ENCODE measurements at regions not wholly inside any gene's neighbourhood (a gene's known extent, or its start where the extent isn't known, plus 50 kb on each side); places are given as distances from the start of the nearest gene placed in this dataset.

GRCh38 chr2:150769421-150769820, 282.0 kb upstream of the RND3 start:
- Histone ChIP-seq H3K4me1 (no peaks in the 10 kb centered on the region), H3K9me3 (no peaks in the 10 kb centered on the region), H3K36me3 (ENCODE audit: insufficient read depth in 1 of 2, low read depth in 1 of 2) (no peaks in the 10 kb centered on the region), H3K4me3 (no peak overlapping the region), H3K27me3 (ENCODE audit: insufficient read depth in 3 of 3, low read length in 2 of 3) (no peaks in the 10 kb centered on the region), H3K27ac (no peak overlapping the region)
- 61 to 74% (median 67%) methylated on average over 1 of the region's 1 CpG for WGBS, 3 donors
- no peak for DNase-seq
- no peak for TF ChIP-seq CTCF (IDR thresholded peaks at IDR 0.05)
- intact Hi-C loops (cut with DNase I): no loop called here
- ATAC-seq: no peak

GRCh38 chr2:150767991-150768746, 280.7 kb upstream of the RND3 start:
- ATAC-seq: no peak
- H3K4me1 ChIP-seq: no peaks in the 10 kb centered on the region
- no peak for TF ChIP-seq CTCF (IDR thresholded peaks at IDR 0.05)
- H3K4me3 ChIP-seq: no peak overlapping the region
- no peaks in the 10 kb centered on the region for H3K9me3 ChIP-seq
- intact Hi-C loops (cut with DNase I): no loop called here
- no peak overlapping the region for H3K27ac ChIP-seq
- no peaks in the 10 kb centered on the region for H3K27me3 ChIP-seq (ENCODE audit: insufficient read depth in 3 of 3, low read length in 2 of 3)
- WGBS, 3 donors: 61 to 62% (median 61%) methylated on average over 5 of the region's 5 CpGs
- no peaks in the 10 kb centered on the region for H3K36me3 ChIP-seq (ENCODE audit: insufficient read depth in 1 of 2, low read depth in 1 of 2)
- DNase-seq: no peak

GRCh38 chr2:150762571-150762970, 275.1 kb upstream of the RND3 start:
- DNase-seq: no peak

GRCh38 chr2:150759531-150759930, 272.1 kb upstream of the RND3 start:
- Histone ChIP-seq H3K27ac (no peak overlapping the region), H3K36me3 (ENCODE audit: insufficient read depth in 1 of 2, low read depth in 1 of 2) (no peaks in the 10 kb centered on the region), H3K4me3 (no peak overlapping the region), H3K4me1 (no peaks in the 10 kb centered on the region), H3K9me3 (no peaks in the 10 kb centered on the region), H3K27me3 (ENCODE audit: insufficient read depth in 3 of 3, low read length in 2 of 3) (no peaks in the 10 kb centered on the region)
- intact Hi-C loops (cut with DNase I): no loop called here
- DNase-seq (no peak), ATAC-seq (no peak)
- 0% methylated on average over 1 of the region's 1 CpG for WGBS, 3 donors
- TF ChIP-seq CTCF (IDR thresholded peaks at IDR 0.05): no peak

More at GRCh38 chr2:150762571-150762970, 275.1 kb upstream of the RND3 start:
- Histone ChIP-seq H3K27ac (no peak overlapping the region), H3K36me3 (ENCODE audit: insufficient read depth in 1 of 2, low read depth in 1 of 2) (no peaks in the 10 kb centered on the region), H3K27me3 (ENCODE audit: insufficient read depth in 3 of 3, low read length in 2 of 3) (no peaks in the 10 kb centered on the region), H3K4me3 (no peak overlapping the region), H3K4me1 (no peaks in the 10 kb centered on the region), H3K9me3 (no peaks in the 10 kb centered on the region)
- 22% methylated on average over 2 of the region's 2 CpGs for WGBS, 3 donors
- ATAC-seq: no peak
- intact Hi-C loops (cut with DNase I): no loop called here
- no peak for TF ChIP-seq CTCF (IDR thresholded peaks at IDR 0.05)

- Histone ChIP-seq H3K4me1 (no peaks in the 10 kb centered on the region), H3K9me3 (no peaks in the 10 kb centered on the region), H3K27ac (no peak overlapping the region), H3K27me3 (ENCODE audit: insufficient read depth in 3 of 3, low read length in 2 of 3) (no peaks in the 10 kb centered on the region), H3K36me3 (ENCODE audit: insufficient read depth in 1 of 2, low read depth in 1 of 2) (no peaks in the 10 kb centered on the region), H3K4me3 (no peak overlapping the region)
- WGBS, 3 donors: 73 to 81% (median 75%) methylated on average over 3 of the region's 3 CpGs
- intact Hi-C loops (cut with DNase I): no loop called here
- no peak for TF ChIP-seq CTCF (IDR thresholded peaks at IDR 0.05)
- ATAC-seq (no peak), DNase-seq (no peak)
Measured at GRCh38 chr2:150759106-150759505, 271.6 kb upstream of the RND3 start.
